Stimulated activated CD8-positive, alpha-beta memory T cell treated with anti-CD3 and anti-CD28 coated beads, Interleukin-7, amount 100 ng/mL, for 1 hour (primary cell): ENCODE measurements at regions not wholly inside any gene's neighbourhood (a gene's known extent, or its start where the extent isn't known, plus 50 kb on each side); places are given as distances from the start of the nearest gene placed in this dataset.

Experiments used
- DNase-seq, 2 donors: peaks; one replicate each; pipeline ENCODE4 v3.0.0-alpha.2; 2020; ENCODE audit warnings: low read depth in 2 of 2

- no peak for DNase-seq
These were observed 402.3 kb upstream of the ADAMTSL1 start for GRCh38 chr9:18071651-18072060.

GRCh38 chr9:18073002-18073401 is 401.0 kb upstream of the ADAMTSL1 start:
- DNase-seq = no peak

- DNase-seq = no peak
These were observed 399.9 kb upstream of the ADAMTSL1 start for GRCh38 chr9:18074041-18074440.

GRCh38 chr9:18075253-18075952 is 398.6 kb upstream of the ADAMTSL1 start:
- no peak for DNase-seq

GRCh38 chr9:18077941-18078678 is 395.8 kb upstream of the ADAMTSL1 start:
- no peak for DNase-seq

- DNase-seq = no peak
These were observed 381.8 kb upstream of the ADAMTSL1 start for GRCh38 chr9:18092138-18092537.

GRCh38 chr9:18106006-18106560 is 367.9 kb upstream of the ADAMTSL1 start:
- DNase-seq = no peak

GRCh38 chr9:18109675-18110074 is 364.3 kb upstream of the ADAMTSL1 start:
- no peak for DNase-seq

DNA sequence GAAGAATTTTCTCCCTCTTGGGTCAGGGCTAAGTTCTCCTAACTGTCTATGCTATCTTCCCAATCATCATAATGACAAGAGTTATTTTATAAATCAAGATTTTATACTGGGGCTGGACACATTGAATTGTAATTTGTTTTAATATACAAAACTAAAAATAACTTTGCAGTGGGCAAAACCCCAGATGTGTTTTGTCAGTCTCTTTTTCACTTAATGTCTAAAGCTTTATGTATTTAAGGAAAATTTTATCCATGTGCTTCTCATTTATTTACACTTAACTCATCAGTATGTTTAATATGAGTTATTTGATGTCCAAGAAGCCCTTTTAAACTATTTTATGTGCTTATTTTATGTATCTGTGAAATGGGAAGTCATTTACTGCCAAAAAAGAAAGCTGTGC is 362.8 kb upstream of the ADAMTSL1 start:
- DNase-seq = no peak

GRCh38 chr9:18114559-18115475 is 359.1 kb upstream of the ADAMTSL1 start:
- DNase-seq = no peak

DNA sequence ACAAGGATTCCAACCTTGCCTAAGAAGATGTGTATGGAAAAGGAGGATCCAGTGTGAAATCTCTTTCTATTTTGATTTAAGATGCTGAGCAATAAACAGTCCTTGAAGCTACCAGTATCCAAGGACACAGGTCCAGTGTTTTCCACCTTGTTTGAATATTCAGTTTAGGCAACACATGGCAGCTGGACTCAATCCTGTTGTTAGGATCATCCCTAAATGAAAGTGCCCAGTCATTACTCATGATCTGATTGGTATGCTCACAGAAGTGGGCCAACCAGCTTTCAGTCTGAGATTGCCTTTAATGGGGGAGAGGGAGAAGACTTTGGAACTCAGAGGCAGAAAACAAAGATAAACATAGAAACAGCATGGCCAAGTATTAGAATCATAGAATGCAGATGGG is 355.7 kb upstream of the ADAMTSL1 start:
- DNase-seq = no peak

DNA sequence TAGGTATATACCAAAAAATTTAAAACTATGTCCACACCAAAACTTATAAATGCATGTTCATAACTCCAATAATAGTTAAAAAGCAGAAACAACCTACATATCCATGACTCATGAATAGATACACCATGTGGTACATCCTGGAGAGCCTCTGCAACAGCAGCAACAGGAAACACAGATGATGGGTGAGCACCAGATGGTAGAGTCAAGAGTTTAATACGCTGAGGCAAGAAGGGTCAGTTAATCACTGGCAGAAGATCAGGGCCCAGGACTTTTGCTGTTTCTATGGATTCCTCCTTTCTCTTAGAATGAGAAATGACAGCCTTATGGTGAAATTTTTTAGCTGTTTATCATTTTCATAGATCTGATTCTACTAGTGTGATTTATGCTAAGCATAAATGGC is 351.8 kb upstream of the ADAMTSL1 start:
- DNase-seq = no peak

DNA sequence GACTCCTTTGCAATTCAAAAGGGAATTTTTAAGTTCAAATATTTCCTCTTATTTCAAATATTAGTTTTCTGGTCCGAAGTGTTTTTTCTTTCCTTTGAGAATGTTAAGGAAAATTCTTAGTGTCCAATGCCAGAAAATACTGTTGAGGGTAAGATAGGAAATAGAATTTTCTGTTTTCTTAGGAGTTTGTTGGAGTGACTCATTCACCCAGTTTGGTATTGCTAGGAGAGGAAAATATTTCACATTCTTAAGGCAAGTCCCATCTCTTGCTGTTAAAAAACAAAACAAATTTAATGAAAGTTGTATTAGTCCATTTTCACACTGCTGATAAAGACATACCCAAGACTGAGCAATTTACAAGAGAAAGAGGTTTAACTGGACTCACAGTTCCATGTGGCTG is 349.2 kb upstream of the ADAMTSL1 start:
- no peak for DNase-seq

DNA sequence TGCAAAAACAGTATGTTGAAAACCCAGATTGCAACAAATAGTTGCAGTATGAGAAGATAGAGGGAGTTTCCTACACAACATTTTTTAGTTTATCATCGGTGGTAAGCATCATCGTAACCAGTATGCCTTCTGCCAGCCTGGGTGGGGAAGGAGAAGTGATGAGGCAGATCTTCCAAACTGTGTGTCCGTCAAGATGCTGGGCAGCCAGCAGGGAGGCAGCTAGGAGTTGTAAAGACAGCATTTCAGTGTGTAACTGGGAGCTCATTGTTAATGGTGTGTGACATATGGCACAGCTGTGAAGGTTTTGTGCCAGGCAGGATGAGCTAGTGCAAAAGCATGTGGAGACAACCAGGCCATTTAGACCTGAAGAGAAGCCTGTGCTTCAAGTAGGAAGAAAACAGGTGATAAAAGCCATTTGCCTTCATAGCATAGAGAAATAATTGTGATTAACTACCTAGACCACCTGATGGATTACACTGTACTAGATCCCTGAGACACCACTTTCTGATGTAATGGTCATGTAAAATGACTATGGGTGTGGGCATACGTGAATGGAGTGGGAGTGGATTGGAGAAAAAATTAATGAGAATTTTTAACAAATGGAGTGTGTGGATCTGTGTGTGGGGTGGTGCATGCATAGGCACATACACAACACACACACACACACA is 347.0 kb upstream of the ADAMTSL1 start:
- DNase-seq = no peak

GRCh38 chr9:18127499-18127875 is 346.5 kb upstream of the ADAMTSL1 start:
- no peak for DNase-seq

DNA sequence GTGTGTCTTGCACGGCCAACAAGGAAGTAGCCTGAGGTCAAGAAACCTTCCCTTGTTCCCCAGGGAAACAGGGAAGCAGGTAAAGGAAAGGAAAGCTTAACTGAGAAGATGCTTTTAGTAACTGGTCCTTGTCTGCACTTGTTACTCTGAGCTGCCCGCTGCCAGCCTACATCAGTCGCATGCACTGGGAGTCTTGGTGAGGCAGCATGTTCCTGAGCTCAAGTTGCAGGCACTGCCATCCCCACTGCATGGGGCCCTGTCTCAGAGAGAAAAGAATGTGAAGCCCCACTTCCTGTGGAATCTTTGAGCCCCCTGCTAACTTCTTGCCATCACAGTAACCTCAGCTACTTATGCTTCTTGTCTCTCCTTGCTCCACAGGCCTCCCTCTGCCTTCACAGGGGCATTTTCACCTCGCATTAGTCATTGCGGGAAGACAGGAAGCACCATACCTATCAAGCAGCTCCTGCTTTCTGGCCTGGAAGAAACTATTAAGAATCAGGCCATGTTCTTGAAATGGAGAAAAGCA is 344.1 kb upstream of the ADAMTSL1 start:
- no peak for DNase-seq

DNA sequence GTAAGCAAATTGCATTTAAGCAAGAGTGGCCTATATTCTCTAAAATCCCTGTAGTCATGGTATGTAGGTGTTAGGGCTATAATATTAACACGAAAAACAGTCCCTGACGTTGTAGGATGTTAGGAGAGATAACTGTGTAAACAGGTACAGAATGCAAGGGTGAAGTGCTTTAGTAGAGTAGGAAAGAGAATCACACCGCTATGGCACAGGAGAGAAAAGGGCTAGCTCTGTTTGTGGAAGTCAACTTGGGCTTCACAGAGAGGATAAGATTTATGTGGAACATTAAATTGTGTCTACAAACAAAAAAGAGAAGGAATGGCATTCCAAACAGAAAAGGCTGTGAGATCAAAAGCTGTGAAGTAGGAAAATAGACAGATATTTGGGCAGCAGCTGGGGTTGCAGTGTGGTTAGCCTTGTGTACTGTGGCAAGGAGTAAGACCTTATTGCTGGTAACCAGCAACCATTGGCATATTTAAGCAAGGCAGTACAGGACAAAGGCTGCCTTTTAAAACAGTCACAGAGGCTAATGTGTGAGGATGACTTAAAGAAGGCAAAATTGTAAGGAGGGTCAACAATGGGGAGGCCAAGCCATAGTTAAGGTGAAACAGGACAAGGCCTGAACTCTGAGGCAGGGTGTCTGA is 337.5 kb upstream of the ADAMTSL1 start:
- no peak for DNase-seq

DNA sequence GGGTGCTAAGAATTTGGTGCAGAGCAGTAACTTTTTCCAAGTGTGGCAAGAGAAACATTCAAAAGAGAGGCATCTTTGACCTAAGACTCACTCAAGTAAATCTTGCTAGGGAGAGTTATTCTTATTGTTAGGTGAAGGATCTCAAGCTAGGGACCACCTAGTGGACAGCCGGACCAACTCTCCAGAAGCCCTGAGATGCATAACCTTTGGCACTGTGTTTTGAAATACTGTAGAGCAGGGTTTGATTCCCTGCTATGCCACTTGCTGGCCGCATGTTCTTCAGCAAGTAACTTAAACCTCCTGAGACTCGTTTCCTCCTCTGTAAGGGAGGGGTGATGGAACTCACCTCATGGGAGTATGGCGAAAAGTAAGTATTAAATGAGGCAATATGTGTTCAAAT is 336.1 kb upstream of the ADAMTSL1 start:
- no peak for DNase-seq

- DNase-seq = no peak
These were observed 335.3 kb upstream of the ADAMTSL1 start for GRCh38 chr9:18138656-18139055.

- DNase-seq = no peak
These were observed 332.3 kb upstream of the ADAMTSL1 start for GRCh38 chr9:18141681-18142080.
